Stimulated activated naive CD8-positive, alpha-beta T cell treated with anti-CD3 and anti-CD28 coated beads, Interleukin-15, amount 100 ng/mL, for 72 hours (primary cell): ENCODE measurements at regions not wholly inside any gene's neighbourhood (a gene's known extent, or its start where the extent isn't known, plus 50 kb on each side); places are given as distances from the start of the nearest gene placed in this dataset.

Experiments
- ATAC-seq: fragments of 150-1000 bp; cut with Tn5 transposase; 2 replicates; pipeline ENCODE4 v1.10.0; 2021; ENCODE audit warnings: mild to moderate bottlenecking, moderate library complexity
- DNase-seq, 2 donors: peaks; one replicate each; pipeline ENCODE4 v3.0.0; 2021 to 2022
- H3K27ac Mint-ChIP-seq, 2 donors: one replicate each; pipeline ENCODE4 v1.8.0; 2022; ENCODE audit warnings: mild to moderate bottlenecking in 2 of 2, mixed read lengths in 2 of 2, moderate library complexity in 2 of 2
- H3K27me3 Mint-ChIP-seq: one replicate; pipeline ENCODE4 v1.8.0; 2022; ENCODE audit warnings: mixed read lengths
- H3K4me1 Mint-ChIP-seq: one replicate; pipeline ENCODE4 v1.8.0; 2022; ENCODE audit warnings: mild to moderate bottlenecking, mixed read lengths
- H3K4me3 Mint-ChIP-seq, 2 donors: one replicate each; pipeline ENCODE4 v1.8.0; 2022; ENCODE audit warnings: mild to moderate bottlenecking in 2 of 2, mixed read lengths in 2 of 2, moderate library complexity in 1 of 2
- H3K9me3 Mint-ChIP-seq, 2 donors: one replicate each; pipeline ENCODE4 v1.8.0; 2022; ENCODE audit warnings: mixed read lengths in 2 of 2

- H3K9me3 Mint-ChIP-seq: peaks cover 0 to 4% of the 10 kb centered on the region in 2 donors
- no peaks in the 10 kb centered on the region for H3K4me1 Mint-ChIP-seq
- no peak for DNase-seq
- H3K4me3 Mint-ChIP-seq: no peak overlapping the region
- H3K27me3 Mint-ChIP-seq: no peaks in the 10 kb centered on the region
- no peak overlapping the region for H3K27ac Mint-ChIP-seq
- no peak for ATAC-seq
Measured at GRCh38 chr2:164155558-164155957, 419.8 kb upstream of the FIGN start.

- H3K27me3 Mint-ChIP-seq: no peaks in the 10 kb centered on the region
- H3K4me1 Mint-ChIP-seq: no peaks in the 10 kb centered on the region
- peaks cover 0 to 6% of the 10 kb centered on the region in 2 donors for H3K9me3 Mint-ChIP-seq
- H3K27ac Mint-ChIP-seq: no peak overlapping the region
- no peak overlapping the region for H3K4me3 Mint-ChIP-seq
- DNase-seq: no peak
- no peak for ATAC-seq
Measured at GRCh38 chr2:164151522-164151921, 415.7 kb upstream of the FIGN start.

DNA sequence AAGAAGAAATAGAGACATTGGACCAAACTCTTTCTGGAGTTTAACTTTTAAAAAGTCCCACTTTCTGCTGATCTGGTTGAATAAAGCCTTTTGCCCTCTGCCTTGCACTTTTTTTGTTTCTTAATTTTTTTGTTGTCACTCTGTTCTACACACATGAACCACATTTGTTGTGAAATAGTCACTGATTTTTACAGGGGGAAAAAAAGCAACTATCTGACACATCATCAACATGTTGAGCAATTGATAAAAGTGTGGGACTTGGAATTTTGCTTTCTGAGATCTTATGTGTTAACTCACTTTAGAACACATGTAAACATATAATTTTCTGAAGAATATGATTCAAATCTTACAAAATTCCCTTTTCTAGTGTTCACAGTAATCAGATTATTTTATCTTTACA is 414.8 kb upstream of the FIGN start:
- Mint-ChIP-seq H3K4me3 (no peak overlapping the region), H3K9me3 (peaks cover 0 to 6% of the 10 kb centered on the region in 2 donors), H3K27me3 (no peaks in the 10 kb centered on the region), H3K4me1 (no peaks in the 10 kb centered on the region), H3K27ac (no peak overlapping the region)
- ATAC-seq (no peak), DNase-seq (no peak)

DNA sequence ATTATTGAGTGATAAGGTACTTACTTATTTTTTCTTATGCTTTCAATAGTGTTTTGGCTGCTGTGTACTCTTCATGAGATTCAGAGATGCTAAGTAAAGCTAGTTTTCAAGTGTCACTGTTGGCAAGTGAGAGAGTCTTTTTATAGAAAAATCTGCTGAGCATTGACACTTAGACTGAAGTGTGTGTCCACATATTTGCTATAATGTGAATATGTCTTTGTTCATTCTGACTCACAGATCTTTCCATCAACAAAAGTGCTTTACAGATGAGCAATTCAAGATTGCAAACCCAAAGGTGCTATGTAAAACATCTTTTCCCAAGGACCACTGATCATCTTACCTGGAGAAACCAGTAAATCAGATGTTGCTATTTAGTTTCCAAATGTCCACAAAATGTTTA is 410.6 kb upstream of the FIGN start:
- ATAC-seq (no peak), DNase-seq (no peak)
- H3K27ac Mint-ChIP-seq: no peak overlapping the region
- H3K9me3 Mint-ChIP-seq: peaks cover 0 to 6% of the 10 kb centered on the region in 2 donors
- H3K4me3 Mint-ChIP-seq: no peak overlapping the region
- H3K4me1 Mint-ChIP-seq: no peaks in the 10 kb centered on the region
- H3K27me3 Mint-ChIP-seq: no peaks in the 10 kb centered on the region

- DNase-seq (no peak), ATAC-seq (no peak)
- no peaks in the 10 kb centered on the region for H3K4me1 Mint-ChIP-seq
- H3K27me3 Mint-ChIP-seq: no peaks in the 10 kb centered on the region
- H3K27ac Mint-ChIP-seq: no peak overlapping the region
- H3K9me3 Mint-ChIP-seq: peaks cover 0 to 6% of the 10 kb centered on the region in 2 donors
- no peak overlapping the region for H3K4me3 Mint-ChIP-seq
Measured at GRCh38 chr2:164145093-164145987, 409.5 kb upstream of the FIGN start.

DNA sequence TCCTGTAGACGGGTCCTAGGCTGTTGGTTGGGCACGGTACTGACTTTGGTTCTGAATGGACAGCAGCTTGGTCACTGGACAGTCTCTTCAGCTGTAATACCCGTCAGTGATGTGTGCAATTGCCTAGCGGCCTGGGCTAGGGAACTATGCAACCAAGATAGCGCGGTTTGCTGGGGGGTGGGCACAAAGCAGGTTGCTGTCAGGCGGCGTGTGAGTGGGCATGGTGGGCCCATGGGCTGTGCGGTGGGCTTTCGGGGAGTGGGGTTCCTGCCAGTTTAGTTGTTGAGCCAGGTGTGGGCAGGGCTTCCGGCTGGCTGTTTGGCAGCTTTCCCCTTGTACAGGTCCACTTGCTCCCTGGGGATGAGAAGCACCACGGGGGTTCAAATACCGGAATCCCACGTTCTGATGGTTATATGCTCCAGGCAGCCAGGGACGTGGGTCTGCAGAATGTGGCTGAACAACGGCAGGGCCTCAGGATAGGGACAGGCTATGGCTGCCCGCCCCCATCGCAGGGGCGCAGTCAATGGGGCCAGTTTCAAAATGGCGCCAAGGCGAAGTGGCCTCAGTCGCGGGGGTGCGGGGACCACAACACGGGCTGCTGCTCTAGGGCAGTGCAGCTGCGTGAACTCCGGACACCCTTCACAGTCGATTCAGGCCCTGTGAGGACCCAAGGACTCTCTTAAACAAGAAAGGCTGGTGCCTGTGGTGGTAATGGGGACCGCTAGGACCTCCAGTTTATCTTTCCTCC is 407.5 kb upstream of the FIGN start:
- Mint-ChIP-seq H3K9me3 (no peaks in the 10 kb centered on the region), H3K4me3 (no peak overlapping the region), H3K27me3 (no peaks in the 10 kb centered on the region), H3K4me1 (no peaks in the 10 kb centered on the region), H3K27ac (no peak overlapping the region)
- DNase-seq (no peak), ATAC-seq (no peak)

- no peak overlapping the region for H3K4me3 Mint-ChIP-seq
- no peak overlapping the region for H3K27ac Mint-ChIP-seq
- H3K4me1 Mint-ChIP-seq: no peaks in the 10 kb centered on the region
- ATAC-seq (no peak), DNase-seq (no peak)
- H3K27me3 Mint-ChIP-seq: no peaks in the 10 kb centered on the region
- H3K9me3 Mint-ChIP-seq: no peaks in the 10 kb centered on the region
Measured at GRCh38 chr2:164142755-164143154, 406.9 kb upstream of the FIGN start.

DNA sequence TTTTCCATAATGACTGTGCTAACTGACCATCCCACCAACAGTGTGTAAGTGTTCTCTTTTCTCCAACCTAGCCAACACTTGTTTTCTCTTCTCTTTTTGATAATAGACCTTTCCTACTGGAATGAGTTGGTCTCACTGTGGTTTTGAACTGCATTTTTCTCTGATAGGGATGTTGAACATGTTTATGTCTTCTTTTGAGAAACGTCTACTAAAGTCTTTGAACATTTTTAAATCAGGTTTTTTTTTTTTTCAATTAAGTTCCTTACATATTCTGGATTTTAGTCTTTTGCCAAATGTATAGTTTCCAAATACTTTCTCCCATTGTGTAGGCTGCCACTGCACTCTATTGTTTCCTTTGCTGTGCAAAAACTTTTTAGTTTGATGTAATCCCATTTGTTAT is 405.5 kb upstream of the FIGN start:
- Mint-ChIP-seq H3K27ac (no peak overlapping the region), H3K4me1 (no peaks in the 10 kb centered on the region), H3K4me3 (no peak overlapping the region), H3K27me3 (no peaks in the 10 kb centered on the region), H3K9me3 (no peaks in the 10 kb centered on the region)
- DNase-seq (no peak), ATAC-seq (no peak)

DNA sequence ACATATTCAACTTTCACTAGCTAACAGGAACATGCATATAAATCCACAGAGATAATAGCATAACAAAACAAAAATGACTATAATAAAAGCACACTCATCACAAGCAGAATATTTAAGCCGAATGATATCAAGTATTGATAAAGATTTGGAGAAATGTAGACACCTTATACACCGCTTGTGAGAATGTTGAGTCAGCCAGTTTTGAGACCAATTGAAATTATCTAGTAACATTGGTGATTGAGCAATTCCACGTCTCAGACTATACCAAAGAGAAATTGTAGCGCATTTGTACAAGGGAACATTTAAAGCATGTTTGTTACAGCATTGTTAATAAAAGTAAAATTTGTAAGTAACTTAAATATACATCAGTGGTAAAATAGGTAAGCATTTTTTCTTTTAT is 402.9 kb upstream of the FIGN start:
- Mint-ChIP-seq H3K27ac (no peak overlapping the region), H3K9me3 (no peaks in the 10 kb centered on the region), H3K4me3 (no peak overlapping the region), H3K27me3 (no peaks in the 10 kb centered on the region), H3K4me1 (no peaks in the 10 kb centered on the region)
- DNase-seq: no peak
- no peak for ATAC-seq

GRCh38 chr2:164134336-164134735 is 398.5 kb upstream of the FIGN start:
- Mint-ChIP-seq H3K27me3 (no peaks in the 10 kb centered on the region), H3K9me3 (no peaks in the 10 kb centered on the region), H3K4me1 (no peaks in the 10 kb centered on the region), H3K27ac (no peak overlapping the region), H3K4me3 (no peak overlapping the region)
- DNase-seq: no peak
- no peak for ATAC-seq

GRCh38 chr2:164127971-164128527 is 392.2 kb upstream of the FIGN start:
- DNase-seq: no peak
- Mint-ChIP-seq H3K9me3 (no peaks in the 10 kb centered on the region), H3K4me1 (no peaks in the 10 kb centered on the region), H3K27me3 (no peaks in the 10 kb centered on the region), H3K27ac (no peak overlapping the region), H3K4me3 (no peak overlapping the region)
- ATAC-seq: no peak

DNA sequence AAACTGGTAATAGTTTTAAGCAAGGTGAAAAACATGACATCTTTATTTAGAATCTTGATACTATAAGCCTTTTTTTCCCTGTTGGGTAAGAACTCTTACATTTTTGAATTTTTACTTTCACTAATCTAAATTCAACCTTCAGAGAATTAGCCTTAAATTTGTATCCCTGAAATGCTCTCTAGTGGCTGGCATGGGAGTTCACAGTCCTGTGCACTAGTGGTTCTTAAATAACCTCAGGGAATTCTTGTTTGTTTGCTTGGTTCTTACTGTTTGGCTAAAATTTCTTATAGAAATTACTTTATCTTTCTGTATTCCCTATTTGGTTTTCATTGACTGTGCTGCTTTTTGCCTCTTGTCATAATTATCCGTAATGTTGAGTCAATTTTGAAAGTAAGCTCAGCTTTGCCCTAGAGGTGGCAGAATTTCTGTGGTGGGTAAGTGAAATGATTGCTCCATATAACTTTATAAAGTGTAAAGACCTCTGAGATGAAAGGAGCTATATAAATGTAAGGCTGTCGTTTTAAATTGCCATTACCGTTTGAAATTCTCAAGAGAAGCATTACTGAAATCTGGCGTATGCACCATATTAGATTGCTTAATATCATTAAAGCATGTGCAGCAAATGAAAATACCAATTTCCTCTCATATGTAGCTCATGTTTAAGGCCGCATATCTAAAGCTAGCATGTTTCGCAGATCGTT is 391.3 kb upstream of the FIGN start:
- Mint-ChIP-seq H3K4me1 (no peaks in the 10 kb centered on the region), H3K9me3 (no peaks in the 10 kb centered on the region), H3K27ac (no peak overlapping the region), H3K27me3 (no peaks in the 10 kb centered on the region), H3K4me3 (no peak overlapping the region)
- ATAC-seq (no peak), DNase-seq (no peak)

DNA sequence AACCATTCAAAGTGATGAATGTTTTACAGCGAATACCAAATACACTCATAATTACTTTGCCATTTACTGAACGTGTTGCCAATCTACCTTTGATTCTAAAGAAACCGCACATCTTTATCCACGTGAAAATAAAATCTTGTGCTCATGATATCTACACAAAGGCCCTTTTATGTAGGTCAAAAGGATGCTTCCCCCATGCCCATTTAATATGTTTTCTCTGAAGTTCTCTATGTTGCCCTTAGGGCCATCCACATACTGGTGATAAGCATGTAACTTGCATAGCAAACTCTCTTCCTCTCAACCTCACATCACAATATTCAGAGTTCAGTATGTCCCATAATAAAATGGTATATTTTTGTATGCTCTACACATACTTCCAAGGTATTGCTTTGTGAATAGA is 380.0 kb upstream of the FIGN start:
- Mint-ChIP-seq H3K27me3 (no peaks in the 10 kb centered on the region), H3K9me3 (no peaks in the 10 kb centered on the region), H3K4me1 (no peaks in the 10 kb centered on the region), H3K27ac (no peak overlapping the region), H3K4me3 (no peak overlapping the region)
- ATAC-seq (no peak), DNase-seq (no peak)

DNA sequence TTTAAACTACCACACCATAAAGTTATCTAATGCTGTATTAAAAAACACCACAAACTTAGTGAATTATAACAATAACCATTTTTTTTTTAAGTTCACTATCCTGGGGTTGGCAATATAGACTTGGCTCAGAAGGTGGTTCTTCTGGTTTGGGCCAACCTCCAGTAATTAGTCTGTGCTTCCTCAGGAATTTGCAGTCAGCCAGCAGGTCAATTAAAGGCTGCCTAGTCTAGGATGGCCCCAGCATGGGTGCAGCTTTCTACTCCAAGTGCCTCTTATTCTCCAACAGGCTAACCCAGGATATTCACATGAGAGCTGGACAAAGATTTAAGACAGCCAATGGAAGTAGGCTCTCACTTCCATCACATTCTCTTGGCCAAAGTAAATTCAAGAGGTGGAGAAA is 379.1 kb upstream of the FIGN start:
- no peaks in the 10 kb centered on the region for H3K4me1 Mint-ChIP-seq
- no peak overlapping the region for H3K27ac Mint-ChIP-seq
- no peaks in the 10 kb centered on the region for H3K9me3 Mint-ChIP-seq
- DNase-seq (no peak), ATAC-seq (no peak)
- H3K27me3 Mint-ChIP-seq: no peaks in the 10 kb centered on the region
- no peak overlapping the region for H3K4me3 Mint-ChIP-seq

GRCh38 chr2:164112105-164112504 is 376.3 kb upstream of the FIGN start:
- H3K4me1 Mint-ChIP-seq: no peaks in the 10 kb centered on the region
- no peak for ATAC-seq
- H3K4me3 Mint-ChIP-seq: no peak overlapping the region
- H3K9me3 Mint-ChIP-seq: peaks cover 0 to 10% of the 10 kb centered on the region in 2 donors
- no peak overlapping the region for H3K27ac Mint-ChIP-seq
- no peaks in the 10 kb centered on the region for H3K27me3 Mint-ChIP-seq
- no peak for DNase-seq

DNA sequence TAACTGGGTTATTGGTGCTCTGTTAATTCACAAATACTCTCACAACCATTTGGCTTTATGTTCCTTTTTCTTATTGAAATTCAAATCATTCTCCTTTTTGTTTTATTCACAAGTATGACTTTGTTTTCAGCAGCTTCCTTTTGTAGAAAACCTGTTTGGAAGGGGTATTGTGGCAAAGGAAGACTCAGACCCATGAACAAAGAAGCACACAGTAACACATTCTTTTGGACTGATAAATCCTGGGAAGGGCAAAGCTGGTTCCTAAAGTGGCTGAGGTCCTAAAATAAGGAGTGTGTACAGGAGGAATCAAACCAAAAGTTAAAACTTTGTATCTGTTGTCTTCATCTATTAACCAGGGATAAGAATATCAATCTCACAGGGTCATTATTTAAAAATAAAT is 374.7 kb upstream of the FIGN start:
- Mint-ChIP-seq H3K27me3 (no peaks in the 10 kb centered on the region), H3K27ac (no peak overlapping the region), H3K4me3 (no peak overlapping the region), H3K9me3 (peaks cover 0 to 10% of the 10 kb centered on the region in 2 donors), H3K4me1 (no peaks in the 10 kb centered on the region)
- DNase-seq (no peak), ATAC-seq (no peak)
